KMS-11 (cell line): ENCODE measurements at regions not wholly inside any gene's neighbourhood (a gene's known extent, or its start where the extent isn't known, plus 50 kb on each side); places are given as distances from the start of the nearest gene placed in this dataset.

ENCODE experiments used
- H2AFZ ChIP-seq: fragments of 200-600 bp; sonication (generic); 2 replicates; pipeline ENCODE4 v1.6.1; 2016; ENCODE audit warnings: antibody characterized with exemption, mixed run types, low read depth
- H3K27ac ChIP-seq: fragments of 200-600 bp; sonication (generic); 2 replicates; pipeline ENCODE4 v1.6.1; 2016; ENCODE audit warnings: mild to moderate bottlenecking, mixed run types
- H3K27me3 ChIP-seq: fragments of 200-600 bp; sonication (generic); 2 replicates; pipeline ENCODE4 v1.6.1; 2017; ENCODE audit warnings: mild to moderate bottlenecking, low read depth, mixed run types, moderate library complexity; ENCODE audit not compliant: insufficient read depth
- H3K36me3 ChIP-seq: fragments of 200-600 bp; sonication (generic); 2 replicates; pipeline ENCODE4 v1.6.1; 2017; ENCODE audit warnings: mild to moderate bottlenecking, mixed run types; ENCODE audit not compliant: insufficient read depth
- H3K4me1 ChIP-seq: fragments of 200-600 bp; sonication (generic); 2 replicates; pipeline ENCODE4 v1.6.1; 2016; ENCODE audit warnings: mild to moderate bottlenecking, low read depth, mixed run types; ENCODE audit not compliant: poor library complexity, severe bottlenecking
- H3K4me2 ChIP-seq: fragments of 200-600 bp; sonication (generic); 2 replicates; pipeline ENCODE4 v1.7.0; 2016; ENCODE audit warnings: mild to moderate bottlenecking, mixed run types
- H3K4me3 ChIP-seq: fragments of 200-600 bp; sonication (generic); IDR thresholded peaks from 2 replicates; pipeline ENCODE4 v1.6.1; 2017; ENCODE audit warnings: low read depth, low read length, mixed read lengths; ENCODE audit not compliant: insufficient read depth
- H3K79me2 ChIP-seq: fragments of 200-600 bp; sonication (generic); 2 replicates; pipeline ENCODE4 v1.6.1; 2016; ENCODE audit warnings: low read depth, mixed run types; ENCODE audit not compliant: insufficient read depth
- H3K9ac ChIP-seq: fragments of 200-600 bp; sonication (generic); 2 replicates; pipeline ENCODE4 v1.6.1; 2016; ENCODE audit warnings: mild to moderate bottlenecking, mixed run types
- H4K20me1 ChIP-seq: fragments of 200-600 bp; sonication (generic); 2 replicates; pipeline ENCODE4 v1.6.1; 2016; ENCODE audit warnings: mild to moderate bottlenecking, mixed run types; ENCODE audit not compliant: insufficient read depth
- TF ChIP-seq, protein P1 (sequence below): fragments of 200-600 bp; sonication (generic); conservative IDR thresholded peaks from 2 replicates; pipeline ENCODE4 v1.6.1; 2017; ENCODE audit warnings: low read depth, mild to moderate bottlenecking, antibody characterized with exemption, low read length, moderate library complexity, mixed read lengths

DNA sequence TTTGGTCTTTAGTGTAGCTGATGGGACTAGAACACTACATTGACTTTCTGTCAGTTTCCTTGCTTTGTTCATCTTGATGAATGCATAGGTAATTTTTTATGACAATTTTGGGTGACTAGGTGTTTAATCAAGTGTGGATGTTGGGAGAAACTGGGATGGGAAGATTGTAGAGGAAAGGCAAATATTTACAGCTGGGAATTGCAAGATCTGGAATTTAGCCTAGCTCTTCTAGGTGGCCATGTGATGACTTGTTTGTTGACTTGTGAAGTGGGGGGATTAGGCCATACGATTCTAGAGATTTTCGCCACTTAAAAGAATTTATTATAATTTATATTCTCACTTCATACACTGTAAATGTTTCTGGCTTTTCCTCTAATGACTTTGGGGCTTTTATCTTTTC lies 480.3 kb upstream of the GOT2 start:
- no peaks in the 10 kb centered on the region for H3K4me1 ChIP-seq
- H3K36me3 ChIP-seq, result no peaks in the 10 kb centered on the region
- H3K4me2 ChIP-seq, result no peak overlapping the region
- no peak overlapping the region for H2AFZ ChIP-seq
- H3K79me2 ChIP-seq, result no peaks in the 10 kb centered on the region
- H3K9ac ChIP-seq, result no peak overlapping the region
- no peak overlapping the region for H3K4me3 ChIP-seq
- no peaks in the 10 kb centered on the region for H4K20me1 ChIP-seq
- H3K27ac ChIP-seq, result no peak overlapping the region
- H3K27me3 ChIP-seq, result no peaks in the 10 kb centered on the region
- TF ChIP-seq, protein P1, sequence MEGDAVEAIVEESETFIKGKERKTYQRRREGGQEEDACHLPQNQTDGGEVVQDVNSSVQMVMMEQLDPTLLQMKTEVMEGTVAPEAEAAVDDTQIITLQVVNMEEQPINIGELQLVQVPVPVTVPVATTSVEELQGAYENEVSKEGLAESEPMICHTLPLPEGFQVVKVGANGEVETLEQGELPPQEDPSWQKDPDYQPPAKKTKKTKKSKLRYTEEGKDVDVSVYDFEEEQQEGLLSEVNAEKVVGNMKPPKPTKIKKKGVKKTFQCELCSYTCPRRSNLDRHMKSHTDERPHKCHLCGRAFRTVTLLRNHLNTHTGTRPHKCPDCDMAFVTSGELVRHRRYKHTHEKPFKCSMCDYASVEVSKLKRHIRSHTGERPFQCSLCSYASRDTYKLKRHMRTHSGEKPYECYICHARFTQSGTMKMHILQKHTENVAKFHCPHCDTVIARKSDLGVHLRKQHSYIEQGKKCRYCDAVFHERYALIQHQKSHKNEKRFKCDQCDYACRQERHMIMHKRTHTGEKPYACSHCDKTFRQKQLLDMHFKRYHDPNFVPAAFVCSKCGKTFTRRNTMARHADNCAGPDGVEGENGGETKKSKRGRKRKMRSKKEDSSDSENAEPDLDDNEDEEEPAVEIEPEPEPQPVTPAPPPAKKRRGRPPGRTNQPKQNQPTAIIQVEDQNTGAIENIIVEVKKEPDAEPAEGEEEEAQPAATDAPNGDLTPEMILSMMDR, result no peak

DNA sequence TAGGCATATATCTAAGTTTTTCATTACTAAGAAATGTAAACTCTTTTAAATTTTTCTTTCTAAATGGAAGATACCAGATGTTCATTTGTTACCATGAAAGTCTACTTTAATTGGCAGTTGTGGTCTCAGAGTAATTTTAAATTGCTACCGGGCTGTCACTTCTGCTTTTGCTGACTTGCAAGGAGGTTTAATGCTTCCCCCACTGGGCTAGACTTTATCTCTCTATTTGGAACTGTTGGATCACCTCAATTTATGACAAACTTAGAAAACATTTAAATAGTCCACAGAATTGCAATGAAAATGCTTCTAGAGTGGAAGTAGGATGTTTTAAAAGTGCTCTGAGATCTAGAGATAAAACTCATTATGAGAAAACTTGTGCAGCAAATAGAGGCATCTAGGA lies 479.8 kb upstream of the GOT2 start:
- Histone ChIP-seq H3K27ac (no peak overlapping the region), H2AFZ (no peak overlapping the region), H3K4me1 (no peaks in the 10 kb centered on the region)

DNA sequence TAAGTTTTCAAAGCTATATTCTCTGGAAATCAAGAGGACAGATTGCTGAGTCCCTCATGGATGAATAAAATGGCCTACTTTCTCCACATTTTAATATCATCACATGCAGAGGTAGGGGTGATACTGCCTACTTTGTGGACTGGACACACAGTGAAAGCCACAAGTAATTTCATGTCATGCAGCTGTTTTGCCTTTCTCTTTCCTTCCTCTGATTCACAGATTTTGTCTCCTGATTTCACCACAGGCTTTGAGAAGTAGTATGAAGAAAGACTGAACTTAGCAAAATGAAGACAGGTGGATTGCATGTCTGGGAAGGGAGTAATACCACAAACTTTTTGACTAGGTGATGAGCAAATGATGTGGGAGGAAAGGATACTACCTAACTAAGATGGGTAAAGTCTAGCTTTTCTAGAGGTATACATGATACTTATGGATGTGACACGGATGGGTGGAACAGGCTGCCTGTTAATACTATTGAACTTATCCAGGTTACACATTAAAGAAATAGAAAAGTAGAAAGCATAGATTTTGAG lies 478.4 kb upstream of the GOT2 start:
- no peaks in the 10 kb centered on the region for H3K4me1 ChIP-seq
- H3K36me3 ChIP-seq, result no peaks in the 10 kb centered on the region
- H3K79me2 ChIP-seq, result no peaks in the 10 kb centered on the region
- no peaks in the 10 kb centered on the region for H3K27me3 ChIP-seq
- no peak overlapping the region for H2AFZ ChIP-seq
- H3K4me3 ChIP-seq, result no peak overlapping the region
- TF ChIP-seq, protein P1, result no peak
- H3K4me2 ChIP-seq, result no peak overlapping the region
- no peak overlapping the region for H3K9ac ChIP-seq
- H3K27ac ChIP-seq, result no peak overlapping the region
- no peaks in the 10 kb centered on the region for H4K20me1 ChIP-seq

More for the DNA sequence above, 479.8 kb upstream of the GOT2 start:
- no peak overlapping the region for H3K9ac ChIP-seq
- H3K27me3 ChIP-seq, result no peaks in the 10 kb centered on the region
- no peak overlapping the region for H3K4me3 ChIP-seq
- H4K20me1 ChIP-seq, result no peaks in the 10 kb centered on the region
- H3K79me2 ChIP-seq, result no peaks in the 10 kb centered on the region
- H3K36me3 ChIP-seq, result no peaks in the 10 kb centered on the region
- TF ChIP-seq, protein P1, result no peak
- H3K4me2 ChIP-seq, result no peak overlapping the region

DNA sequence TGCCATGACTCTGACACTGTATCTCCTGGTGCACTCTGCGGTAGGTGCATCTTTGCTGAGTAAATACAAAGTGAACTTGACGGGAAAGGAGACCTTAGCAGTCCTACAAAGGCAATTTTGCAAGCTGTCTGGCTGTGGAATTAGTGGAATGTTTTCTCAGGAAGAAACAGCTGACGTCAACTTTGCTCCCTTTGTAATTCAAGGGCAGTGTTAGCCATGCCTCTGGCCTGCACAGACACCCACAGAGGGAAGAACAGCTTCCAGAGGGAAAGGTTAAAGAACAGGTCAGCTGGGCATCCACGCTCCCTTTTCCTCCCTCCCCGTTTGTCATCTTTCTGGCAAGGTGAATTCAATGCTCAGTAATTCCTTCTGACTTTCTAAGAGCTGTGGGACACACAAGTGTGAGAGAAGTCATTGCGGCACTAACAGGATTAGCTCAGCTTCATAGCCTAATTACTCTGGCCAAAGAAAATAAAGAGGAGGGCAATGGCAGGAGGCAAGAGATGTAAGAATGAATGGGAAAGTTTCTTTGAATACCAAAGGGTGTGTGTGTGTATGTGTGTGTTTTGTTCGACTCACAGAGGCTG lies 476.9 kb upstream of the GOT2 start:
- Histone ChIP-seq H3K4me3 (no peak overlapping the region), H2AFZ (no peak overlapping the region), H3K4me2 (no peak overlapping the region), H3K27me3 (no peaks in the 10 kb centered on the region), H3K79me2 (no peaks in the 10 kb centered on the region), H3K4me1 (no peaks in the 10 kb centered on the region), H4K20me1 (no peaks in the 10 kb centered on the region), H3K9ac (no peak overlapping the region), H3K27ac (no peak overlapping the region), H3K36me3 (no peaks in the 10 kb centered on the region)
- TF ChIP-seq, protein P1, result no peak
